NCI-H510A (cell line): ENCODE measurements at regions not wholly inside any gene's neighbourhood (a gene's known extent, or its start where the extent isn't known, plus 50 kb on each side); places are given as distances from the start of the nearest gene placed in this dataset.
A peak's percentile ranks its signal among the peaks of the same experiment; 100 is the strongest.

Experiments
- DNase-seq: peaks from one replicate; lab custom pipeline; 2025; lab: John Stamatoyannopoulos, UW

DNA sequence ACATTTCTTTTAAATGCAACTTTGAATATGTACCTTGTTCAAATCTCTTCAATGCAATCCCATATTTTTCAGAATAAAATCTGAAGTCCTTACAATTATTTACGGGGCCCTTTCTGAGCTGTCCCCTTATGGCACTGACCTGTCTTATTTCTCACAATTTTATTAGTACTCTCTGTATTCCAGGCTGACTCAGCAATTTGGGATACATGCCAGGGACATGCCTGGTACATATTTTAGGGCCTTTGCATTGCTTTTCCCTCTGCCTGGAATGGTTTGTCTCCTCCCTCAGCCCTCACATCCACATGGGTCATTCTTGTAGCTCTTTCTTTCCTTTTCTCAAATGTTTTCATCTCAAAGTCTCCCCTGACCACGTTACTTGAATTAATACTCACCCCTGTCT lies 172.2 kb upstream of the TECRL start:
- DNase-seq = no peak

DNA sequence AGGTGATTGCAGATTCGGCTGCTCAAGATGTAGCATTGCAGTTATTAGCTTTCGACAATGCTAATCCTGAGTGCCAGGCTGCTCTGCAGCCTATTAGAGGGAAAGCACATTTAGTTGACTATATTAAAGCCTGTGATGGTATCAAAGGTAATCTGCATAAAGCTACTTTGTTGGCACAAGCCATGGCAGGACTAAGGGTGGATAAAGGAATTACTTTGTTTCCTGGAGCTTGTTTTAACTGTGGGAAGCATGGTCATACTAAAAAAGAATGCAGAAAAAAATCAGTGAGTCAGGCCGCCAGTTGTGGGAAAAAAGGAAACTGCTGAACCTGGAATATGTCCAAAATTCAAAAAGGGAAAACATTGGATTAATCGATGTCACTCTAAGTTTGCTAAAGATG lies 154.9 kb upstream of the TECRL start:
- no peak for DNase-seq

DNA sequence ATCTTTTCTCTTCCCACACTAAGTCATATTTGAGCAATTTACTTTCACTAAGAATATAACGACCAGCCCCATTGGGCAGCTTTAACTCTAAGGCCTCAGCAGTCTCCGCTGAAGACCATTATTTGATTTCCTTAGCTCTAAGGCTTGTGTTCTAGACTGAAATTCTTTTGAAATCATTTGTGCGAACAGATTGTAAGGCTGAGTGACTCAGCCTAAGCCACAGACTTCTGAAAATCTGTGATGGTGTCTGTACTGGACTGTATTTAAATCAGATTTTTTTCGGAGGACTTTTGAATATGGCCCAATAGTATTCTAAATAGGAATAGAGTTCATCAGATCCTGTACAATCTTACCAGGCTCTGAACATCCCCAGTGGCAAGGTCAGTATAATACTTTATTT lies 150.3 kb upstream of the TECRL start:
- no peak for DNase-seq

DNA sequence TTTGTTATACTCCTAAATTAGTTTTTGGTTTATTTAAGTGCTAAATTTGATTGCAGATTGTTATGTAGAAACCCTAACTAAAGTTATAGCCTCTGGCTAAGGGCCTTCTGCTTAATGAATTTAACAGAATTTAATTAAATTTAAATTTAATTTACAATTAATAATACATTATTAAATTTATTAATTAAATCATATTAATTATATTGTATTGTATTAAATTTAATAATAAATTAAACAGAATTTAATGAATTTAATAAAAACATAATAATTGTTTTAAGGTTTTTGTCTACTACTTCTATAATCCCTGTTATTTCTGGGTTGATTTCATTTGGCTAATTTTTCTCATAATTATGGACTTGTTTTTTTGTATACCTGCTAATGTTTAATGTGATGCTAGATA lies 141.9 kb upstream of the TECRL start:
- DNase-seq = no peak

DNA sequence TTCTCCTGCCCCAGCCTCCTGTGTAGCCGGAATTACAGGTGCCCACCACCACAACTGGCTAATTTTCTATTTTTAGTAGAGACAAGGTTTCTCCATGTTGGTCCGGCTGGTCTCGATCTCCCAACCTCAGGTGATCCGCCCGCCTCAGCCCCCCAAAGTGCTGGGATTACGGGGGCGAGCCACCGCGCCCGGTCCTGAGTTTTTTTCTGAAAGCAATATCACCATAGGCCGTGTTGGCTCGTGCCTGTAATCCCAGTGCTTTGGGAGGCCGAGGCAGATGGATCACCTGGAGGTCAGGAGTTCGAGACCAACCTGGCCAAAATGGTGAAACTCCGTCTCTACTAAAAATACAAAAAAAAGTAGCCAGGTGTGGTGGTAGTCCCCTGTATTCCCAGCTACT lies 136.3 kb upstream of the TECRL start:
- DNase-seq = no peak

DNA sequence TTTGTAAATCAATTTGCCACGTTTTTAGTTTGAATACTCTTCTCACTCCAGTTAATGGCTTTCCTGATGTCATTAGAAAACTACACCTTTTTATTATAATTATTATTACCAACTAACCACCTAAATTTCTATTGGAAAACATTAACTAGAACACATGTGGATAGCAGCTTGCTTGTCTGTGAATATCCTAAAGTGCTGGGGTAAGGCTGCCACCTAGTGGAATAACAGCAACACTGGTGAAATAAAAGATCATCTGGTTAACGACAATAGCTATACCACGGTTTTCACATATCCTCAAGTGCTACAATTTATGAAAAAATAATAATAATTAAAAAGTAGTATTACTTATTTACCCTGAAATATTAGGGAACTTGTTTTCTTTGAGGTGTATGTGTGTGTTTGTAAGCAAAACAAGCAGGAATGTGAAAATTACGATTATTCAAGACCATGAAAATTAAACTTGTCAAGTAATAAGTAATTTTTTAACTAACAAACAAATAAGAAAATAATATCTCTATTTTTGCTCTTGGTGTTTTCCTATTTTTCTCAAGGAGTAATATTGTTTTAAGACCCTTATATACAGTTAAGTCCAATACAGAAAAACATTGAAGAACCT lies 130.1 kb upstream of the TECRL start:
- peak; percentile 11 for DNase-seq

DNA sequence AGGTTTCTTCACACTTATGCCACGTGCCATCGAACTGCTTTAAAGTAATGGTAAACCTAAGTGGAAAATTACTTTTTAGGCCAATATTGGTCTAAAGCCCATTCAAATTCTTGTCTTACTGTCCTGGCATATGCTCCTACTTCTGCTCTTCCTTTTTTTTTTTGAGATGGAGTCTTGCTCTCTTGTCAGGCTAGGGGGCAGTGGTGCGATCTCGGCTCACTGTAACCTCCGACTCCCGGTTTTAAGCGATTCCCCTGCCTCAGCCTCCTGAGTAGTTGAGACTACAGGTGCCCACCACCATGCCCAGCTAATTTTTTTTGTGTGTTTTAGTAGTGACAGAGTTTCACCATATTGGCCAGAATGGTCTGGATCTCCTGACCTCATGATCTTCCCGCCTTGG lies 129.0 kb upstream of the TECRL start:
- DNase-seq = no peak

DNA sequence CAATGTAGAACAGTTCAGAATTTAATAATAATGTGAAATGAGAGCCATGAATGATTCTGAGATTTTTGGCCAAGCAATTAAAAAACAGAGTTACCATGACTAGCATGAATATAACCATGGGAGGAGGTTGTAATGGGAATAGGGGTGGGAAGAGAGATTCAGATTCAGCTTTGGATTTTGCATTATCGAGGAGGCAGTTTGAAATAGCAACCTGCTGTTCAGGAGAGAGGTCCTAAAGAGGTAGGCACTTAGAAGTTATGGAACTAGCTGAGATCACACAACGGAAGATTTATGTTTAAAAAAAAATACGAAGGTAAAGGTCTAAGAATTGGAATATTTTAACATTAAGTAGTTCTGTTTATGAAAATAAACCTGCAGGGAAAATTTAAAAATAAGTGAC lies 124.4 kb upstream of the TECRL start:
- no peak for DNase-seq

DNA sequence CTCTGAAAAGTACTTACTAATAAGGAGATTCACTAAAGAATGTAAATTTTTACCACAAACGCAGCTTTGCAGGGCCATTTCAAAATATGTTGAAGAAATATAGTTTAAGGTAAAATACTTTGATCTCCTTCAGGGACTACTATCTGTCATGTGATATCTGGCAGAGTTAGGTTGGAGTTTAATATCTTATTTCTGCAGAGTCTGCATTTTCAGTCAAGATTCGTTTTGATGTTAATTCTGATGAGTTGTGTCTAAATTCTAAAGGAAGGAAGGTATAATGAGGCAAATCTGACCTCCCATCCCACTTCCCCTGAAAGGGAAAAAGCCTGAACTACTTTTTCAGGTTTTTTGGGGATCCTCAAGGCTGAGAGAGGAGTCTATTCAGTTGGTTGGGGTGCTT lies 123.9 kb upstream of the TECRL start:
- no peak for DNase-seq

DNA sequence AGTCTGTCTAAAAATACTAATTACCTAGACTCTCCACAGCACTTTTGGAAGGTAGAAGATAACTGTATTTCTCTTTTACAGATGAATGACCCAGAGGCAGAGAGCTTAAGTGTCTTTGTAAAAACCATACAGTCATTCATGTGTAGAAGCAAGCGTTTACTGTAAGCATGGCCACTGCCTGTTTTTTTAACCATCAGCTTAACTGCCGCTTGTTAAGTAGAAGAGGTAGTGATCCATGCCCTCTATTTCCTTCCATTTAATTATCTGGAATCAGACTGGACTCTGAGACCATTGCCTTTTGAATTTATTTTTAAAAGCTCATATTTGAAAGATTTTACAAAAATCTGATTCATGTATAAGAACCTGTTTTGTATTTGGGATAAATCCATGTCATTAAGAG lies 111.2 kb upstream of the TECRL start:
- DNase-seq = peak; percentile 3

DNA sequence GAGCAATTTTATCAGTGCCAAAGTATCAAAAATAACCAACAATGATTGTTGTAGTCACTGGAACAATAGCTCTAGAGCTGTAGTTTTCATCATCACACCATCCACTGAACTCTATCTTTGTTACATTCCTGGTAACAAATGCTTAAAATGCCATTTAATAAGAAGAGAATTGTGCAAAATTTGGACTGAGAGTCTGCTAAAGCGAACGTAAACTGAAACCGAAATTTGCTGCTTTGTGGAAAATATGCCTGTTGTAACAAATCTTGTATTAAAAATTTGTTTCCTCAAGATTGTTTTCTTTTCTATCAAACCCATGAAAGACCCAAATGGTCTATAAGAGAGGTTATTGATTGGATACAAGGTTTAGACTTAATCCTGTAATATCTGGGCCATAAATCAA lies 109.3 kb upstream of the TECRL start:
- DNase-seq = no peak

DNA sequence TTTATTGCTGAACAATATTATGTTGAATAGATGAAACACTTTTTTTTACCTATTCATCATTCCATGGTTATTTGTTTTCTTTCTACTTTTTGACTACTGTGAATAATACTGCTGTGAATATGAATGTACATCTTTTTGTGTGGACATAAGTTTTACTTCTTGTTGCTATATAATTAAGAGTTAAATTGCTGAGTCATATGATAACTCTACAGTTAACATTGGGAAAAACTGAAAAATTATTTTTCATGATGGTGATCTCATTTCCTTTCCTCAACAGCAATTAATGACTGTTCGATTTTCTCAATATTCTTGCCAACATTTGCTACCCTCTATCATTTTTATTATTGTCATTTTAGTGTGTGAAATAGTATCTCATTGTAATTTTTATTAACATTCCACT lies 106.9 kb upstream of the TECRL start:
- DNase-seq = no peak

DNA sequence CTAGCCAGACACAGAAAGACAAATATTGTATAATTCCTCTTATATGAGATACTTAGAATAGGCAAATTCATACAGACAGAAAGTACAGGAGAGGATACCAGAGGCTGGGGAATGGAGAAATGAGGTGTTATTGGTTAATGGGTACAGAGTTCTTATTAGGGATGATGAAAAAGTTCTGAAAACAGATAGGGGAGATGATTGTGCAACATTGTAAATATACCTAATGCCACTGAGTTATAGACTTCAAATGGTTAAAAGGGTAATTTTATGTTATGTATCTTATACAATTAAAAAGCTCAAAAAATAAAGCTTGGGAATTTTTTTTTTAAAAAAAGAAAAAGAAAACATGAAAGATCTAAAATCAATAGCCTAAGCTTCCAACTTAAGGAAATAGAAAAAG lies 98.8 kb upstream of the TECRL start:
- no peak for DNase-seq

DNA sequence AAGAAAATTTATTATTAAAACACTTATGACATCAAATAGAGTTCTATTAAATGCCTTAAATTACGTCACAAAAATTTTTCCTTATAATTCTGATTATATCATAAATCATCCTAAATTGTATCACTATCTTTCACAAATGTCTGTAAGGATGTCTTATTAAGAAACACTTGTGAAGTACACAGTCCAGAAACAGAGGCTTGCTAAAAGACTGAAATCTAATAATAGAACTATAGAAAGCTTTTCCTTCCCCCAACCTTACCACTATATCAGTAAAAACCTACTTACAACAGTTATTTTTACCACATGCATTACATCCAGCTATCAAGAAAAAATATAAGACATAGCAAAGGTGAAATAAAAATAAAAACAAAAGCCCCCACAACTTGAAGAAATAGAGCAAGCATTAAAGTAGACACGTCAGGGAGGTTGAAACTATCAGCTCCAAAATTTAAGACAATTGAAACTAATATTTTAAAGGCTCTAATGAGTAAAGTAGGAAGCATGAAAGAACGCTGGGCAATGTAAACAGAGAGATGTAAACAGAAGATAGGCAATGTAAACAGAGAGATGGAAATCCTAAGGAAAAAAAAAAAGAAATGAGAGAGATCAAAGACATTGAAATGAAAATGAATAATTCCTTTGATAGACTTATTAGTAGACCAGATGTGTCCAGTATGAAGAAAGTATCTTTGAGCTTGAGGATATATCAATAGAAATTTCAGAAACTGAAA lies 94.9 kb upstream of the TECRL start:
- no peak for DNase-seq

DNA sequence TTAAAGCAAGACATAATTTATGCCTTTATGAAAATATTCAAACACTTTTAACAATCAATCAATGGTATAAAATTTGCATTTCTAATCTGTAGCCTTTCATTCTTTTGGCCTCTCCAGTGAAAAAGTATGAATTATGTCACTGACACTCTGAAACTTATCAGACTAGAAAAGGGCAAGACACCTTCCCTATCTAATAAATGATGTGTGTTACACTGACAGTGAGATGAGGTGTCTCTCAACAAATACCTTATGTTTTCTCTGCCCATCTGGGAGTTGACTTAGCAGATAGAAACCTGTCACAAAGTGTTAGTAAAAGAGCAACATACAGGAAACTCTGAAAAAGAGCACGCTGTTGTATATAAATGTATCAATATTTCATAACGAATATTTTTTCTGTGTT lies 94.2 kb upstream of the TECRL start:
- no peak for DNase-seq

DNA sequence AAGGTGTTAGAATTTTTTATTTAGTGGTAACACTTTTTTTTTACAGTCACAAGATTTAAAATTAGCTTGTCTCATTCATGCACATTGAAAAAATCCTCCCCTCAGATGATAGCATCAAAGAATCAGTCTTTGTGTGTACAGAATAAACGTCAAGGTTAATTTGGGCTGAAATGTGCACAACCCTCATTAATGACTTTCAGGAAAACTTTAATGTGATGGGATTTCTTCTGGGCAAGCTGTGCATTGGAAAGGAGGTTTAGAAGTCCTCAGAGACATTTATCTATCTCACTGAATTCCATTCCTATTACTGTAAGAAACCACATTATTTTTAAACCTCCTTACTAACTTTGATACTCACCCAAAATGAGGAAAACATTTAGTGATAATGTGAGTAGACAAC lies 88.2 kb upstream of the TECRL start:
- no peak for DNase-seq

DNA sequence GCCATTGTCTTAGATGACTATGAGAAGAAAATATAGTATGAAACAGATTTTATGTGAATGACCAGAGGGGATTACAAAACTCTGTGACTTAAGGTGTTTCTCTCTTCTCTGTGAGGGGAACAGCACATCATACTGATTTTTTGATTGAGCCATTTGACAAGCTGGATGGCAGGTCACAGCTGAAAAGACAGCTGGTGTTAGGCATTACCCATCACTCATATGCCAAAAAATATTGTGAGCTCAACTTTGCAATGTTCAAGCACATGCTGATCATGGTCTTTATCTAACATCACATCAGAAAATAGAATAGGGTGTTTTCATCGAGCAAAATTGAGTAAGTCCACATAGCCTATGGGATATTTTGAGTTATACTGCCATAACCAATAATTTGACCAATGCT lies 86.7 kb upstream of the TECRL start:
- no peak for DNase-seq

DNA sequence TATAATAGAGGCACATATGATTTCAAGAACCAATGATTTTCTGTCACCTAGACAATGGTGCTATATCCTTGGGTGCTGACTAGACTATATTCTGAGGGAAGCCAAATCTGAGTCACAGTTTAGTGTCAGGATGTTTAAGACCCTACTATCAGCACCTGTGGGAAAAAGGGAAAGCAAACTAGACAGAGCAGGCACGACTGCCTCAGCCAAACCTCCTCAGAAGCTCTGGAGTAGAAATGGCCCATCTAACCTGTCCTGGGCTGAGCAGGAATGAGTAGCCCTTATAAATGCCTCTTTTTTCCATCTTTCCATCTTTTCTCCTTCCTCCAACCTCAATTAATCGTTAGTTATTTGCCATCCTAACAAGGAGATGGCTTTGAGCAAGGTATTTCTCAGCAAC lies 80.4 kb upstream of the TECRL start:
- DNase-seq = no peak

DNA sequence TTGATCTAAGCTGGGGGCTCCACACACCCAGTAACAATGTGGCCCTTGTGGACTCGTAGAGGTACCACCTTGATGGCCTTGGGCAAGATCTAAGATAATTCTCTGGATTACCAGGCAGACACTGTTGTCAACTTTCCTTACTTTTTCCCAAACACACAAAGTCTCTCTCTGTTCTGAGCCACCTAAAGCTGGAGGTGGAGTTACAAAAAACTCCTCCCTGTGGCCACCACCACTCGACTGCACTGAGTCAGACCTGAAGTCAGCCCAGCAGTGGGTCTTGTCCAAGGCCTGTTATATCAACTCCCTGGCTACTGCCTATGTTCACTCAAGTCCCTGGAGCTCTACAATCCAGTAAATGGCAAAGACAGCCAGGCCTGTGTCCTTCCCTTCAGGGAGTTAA lies 70.1 kb upstream of the TECRL start:
- no peak for DNase-seq

DNA sequence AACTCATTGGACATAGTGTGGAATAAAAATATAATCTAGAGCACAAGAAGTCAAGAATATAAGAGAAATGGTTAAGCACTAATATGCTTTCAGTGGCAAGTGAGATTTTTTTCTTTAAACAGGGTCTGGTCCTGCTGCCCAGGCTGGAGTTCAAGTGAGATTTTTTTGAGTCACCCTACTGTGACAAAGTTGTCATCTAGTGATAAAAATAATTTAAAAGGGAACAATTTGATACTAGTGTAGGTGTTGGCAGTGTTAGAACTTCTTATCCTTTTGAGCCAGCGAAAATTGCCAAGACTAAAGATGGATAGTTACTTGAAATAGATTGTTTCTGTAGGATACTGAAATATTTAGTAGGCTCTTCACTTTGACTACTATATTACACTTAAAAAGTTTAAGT lies 67.9 kb upstream of the TECRL start:
- DNase-seq = no peak

DNA sequence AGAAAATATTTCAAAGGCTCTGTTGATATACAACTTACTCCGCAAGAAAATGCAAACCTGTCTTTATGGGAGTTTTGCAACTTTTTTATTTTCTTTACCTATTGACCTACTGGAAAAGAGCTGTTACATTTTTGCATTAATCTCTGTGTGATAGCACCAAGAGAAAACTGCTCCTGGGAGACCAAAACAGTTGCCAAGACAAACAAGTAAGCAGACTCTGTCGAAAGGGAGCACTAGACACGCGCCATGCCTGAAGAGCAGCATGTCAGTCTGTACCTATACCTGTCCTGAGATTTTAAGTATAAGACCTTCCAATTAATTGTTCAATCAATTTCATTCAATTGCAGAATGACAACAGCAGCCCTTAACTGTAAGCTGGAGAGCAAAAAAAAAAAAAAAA lies 56.0 kb upstream of the TECRL start:
- DNase-seq = no peak

DNA sequence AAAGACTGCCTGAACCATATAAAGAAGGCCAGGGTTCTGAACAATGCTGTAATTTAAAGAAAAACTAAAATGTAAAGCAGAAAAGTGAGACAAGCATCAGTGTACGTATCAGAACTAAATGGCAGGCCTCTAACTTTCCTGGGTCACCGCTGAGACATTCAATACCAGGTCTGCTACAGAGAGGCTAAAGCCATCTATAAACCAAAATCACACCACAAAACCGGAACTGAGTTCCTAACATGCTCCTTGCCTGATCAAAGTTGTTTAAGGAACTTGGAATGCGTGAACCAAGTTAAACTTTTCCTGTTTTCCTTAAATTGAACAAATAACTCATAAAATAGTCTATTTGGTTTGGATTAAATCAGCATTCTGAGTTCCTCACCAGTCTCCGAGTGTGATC lies 55.3 kb upstream of the TECRL start:
- no peak for DNase-seq
